ENCODE measurements at regions not wholly inside any gene's neighbourhood (a gene's known extent, or its start where the extent isn't known, plus 50 kb on each side); places are given as distances from the start of the nearest gene placed in this dataset.

DNA sequence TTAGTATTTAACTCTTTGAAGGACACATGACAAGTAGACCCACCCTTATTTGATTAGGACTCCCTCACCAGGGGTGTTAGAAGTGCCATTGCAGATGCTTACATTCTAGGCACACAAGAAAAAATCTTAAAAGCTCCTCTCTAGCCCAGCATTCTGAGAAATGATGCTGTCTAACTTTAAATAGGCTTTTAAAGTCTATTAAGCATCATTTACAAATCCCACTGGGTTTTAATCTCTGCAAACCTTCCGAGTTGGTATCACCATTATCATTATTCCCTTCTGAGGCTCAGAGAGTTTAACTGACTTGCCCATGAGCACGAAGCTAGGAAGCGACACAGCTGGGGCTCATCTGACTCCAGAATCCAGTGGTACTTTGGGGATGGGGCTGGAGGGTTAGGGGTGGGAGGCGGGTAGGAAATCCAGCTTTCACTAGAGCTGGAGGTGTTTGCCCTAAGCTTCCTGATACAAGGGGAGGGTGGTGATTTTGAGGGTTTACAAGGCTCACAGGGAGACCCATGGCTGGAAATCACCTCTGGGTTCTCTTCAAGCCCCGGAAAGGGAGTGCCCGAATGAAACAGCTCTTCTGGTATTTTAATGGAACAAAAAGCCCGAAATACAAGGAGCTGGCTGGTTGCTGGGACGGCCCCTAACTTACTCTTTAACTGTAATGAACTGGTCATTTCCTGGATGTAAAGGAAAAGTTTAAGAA lies 109.2 kb upstream of the FUT8 start:
- intact Hi-C loops (cut with DNase I), result no loop called here
- Histone ChIP-seq H3K27ac (replicated peaks in 1 of 4) (no peak overlapping the region), H3K4me1 (peaks cover 0 to 4% (median 0%) of the 10 kb centered on the region in 4 donors), H3K9me3 (no peaks in the 10 kb centered on the region), H3K36me3 (no peaks in the 10 kb centered on the region), H3K27me3 (no peaks in the 10 kb centered on the region), H3K4me3 (no peak overlapping the region)
- 53% methylated on average over 8 of the region's 8 CpGs for WGBS
- no peak for DNase-seq (ENCODE audit: extremely low spot score)
- no peak for TF ChIP-seq POLR2AphosphoS5 (IDR thresholded peaks at IDR 0.05)

DNA sequence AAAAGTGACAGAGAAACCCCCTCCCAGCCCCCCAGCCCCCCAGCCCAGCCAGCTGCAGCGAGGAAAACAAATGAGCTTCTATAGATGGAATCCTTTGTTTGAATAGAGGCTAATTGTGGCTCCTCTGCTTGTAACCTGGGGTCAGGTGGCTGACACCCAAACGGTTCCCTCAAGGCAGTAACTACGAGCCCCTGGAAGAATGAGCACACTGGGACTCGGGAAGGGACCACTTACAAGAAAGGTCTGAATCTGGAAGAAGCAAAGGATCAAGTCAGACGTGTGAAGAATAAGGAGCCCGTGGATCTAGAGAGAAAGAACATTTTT lies 108.7 kb upstream of the FUT8 start:
- Histone ChIP-seq H3K36me3 (no peaks in the 10 kb centered on the region), H3K4me1 (peaks cover 0 to 4% (median 0%) of the 10 kb centered on the region in 4 donors), H3K9me3 (no peaks in the 10 kb centered on the region), H3K27me3 (no peaks in the 10 kb centered on the region), H3K4me3 (no peak overlapping the region), H3K27ac (replicated peaks in 1 of 4) (no peak overlapping the region)
- 65% methylated on average over 6 of the region's 6 CpGs for WGBS
- intact Hi-C loops (cut with DNase I), result no loop called here
- TF ChIP-seq POLR2AphosphoS5 (IDR thresholded peaks at IDR 0.05) (no peak), POLR2A (IDR thresholded peaks at IDR 0.05; ENCODE audit: low read depth) (no peak), EP300 (IDR thresholded peaks at IDR 0.05) (no peak)
- TF ChIP-seq, protein P1, sequence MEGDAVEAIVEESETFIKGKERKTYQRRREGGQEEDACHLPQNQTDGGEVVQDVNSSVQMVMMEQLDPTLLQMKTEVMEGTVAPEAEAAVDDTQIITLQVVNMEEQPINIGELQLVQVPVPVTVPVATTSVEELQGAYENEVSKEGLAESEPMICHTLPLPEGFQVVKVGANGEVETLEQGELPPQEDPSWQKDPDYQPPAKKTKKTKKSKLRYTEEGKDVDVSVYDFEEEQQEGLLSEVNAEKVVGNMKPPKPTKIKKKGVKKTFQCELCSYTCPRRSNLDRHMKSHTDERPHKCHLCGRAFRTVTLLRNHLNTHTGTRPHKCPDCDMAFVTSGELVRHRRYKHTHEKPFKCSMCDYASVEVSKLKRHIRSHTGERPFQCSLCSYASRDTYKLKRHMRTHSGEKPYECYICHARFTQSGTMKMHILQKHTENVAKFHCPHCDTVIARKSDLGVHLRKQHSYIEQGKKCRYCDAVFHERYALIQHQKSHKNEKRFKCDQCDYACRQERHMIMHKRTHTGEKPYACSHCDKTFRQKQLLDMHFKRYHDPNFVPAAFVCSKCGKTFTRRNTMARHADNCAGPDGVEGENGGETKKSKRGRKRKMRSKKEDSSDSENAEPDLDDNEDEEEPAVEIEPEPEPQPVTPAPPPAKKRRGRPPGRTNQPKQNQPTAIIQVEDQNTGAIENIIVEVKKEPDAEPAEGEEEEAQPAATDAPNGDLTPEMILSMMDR (IDR thresholded peaks at IDR 0.05), result no peak
- no peak for DNase-seq (ENCODE audit: extremely low spot score)

DNA sequence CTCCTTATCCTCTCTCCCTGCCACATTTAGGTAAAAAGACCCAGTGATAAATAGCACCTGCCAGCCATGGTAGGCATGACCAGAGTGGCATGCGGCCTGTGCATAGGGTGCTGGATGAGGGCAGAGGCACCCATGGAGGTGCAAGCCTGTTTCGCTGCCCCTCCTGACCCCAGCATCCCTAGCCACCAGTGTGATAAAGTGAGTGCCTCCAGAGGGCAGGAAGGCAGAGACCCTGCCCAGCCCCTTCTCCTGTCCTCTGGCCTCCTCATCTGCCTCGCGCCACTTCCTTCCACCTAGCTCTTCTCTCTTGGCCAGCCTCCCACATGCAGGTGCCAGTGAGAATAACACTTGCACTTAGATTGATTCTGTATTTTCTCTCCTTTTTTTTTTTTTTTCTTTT lies 108.3 kb upstream of the FUT8 start:
- Histone ChIP-seq H3K36me3 (no peaks in the 10 kb centered on the region), H3K4me1 (peaks cover 0 to 4% (median 0%) of the 10 kb centered on the region in 4 donors), H3K27ac (replicated peaks in 1 of 4) (no peak overlapping the region), H3K9me3 (no peaks in the 10 kb centered on the region), H3K4me3 (no peak overlapping the region), H3K27me3 (no peaks in the 10 kb centered on the region)
- no peak for DNase-seq (ENCODE audit: extremely low spot score)
- TF ChIP-seq EP300 (IDR thresholded peaks at IDR 0.05) (no peak), POLR2A (IDR thresholded peaks at IDR 0.05; ENCODE audit: low read depth) (no peak), POLR2AphosphoS5 (IDR thresholded peaks at IDR 0.05) (no peak)
- TF ChIP-seq, protein P1 (IDR thresholded peaks at IDR 0.05), result no peak
- whole genome bisulfite sequencing, result 91% methylated on average over 3 of the region's 4 CpGs
- intact Hi-C loops (cut with DNase I), result no loop called here

DNA sequence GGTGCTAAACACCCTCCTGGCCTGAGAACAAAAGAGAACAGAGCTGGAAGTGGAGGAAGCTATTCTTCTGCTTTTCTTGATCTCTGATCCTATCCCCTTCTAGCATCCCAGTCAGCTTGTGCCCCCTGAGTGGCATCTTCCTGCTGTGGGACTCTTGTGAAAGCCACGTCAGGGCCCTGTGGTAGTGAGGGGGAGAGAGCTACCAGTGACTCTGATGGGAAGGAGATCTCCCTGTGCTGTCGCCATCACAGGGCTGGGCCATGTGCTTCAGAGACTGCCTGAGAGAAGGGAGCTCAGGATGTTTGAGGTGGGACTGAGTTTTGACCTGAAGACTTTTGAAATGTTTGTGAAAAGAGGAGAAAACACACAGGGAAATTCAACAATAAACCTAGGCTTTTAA lies 107.6 kb upstream of the FUT8 start:
- no peak for DNase-seq (ENCODE audit: extremely low spot score)
- 81% methylated on average over 2 of the region's 2 CpGs for WGBS
- TF ChIP-seq POLR2AphosphoS5 (IDR thresholded peaks at IDR 0.05) (no peak), EP300 (IDR thresholded peaks at IDR 0.05) (no peak), POLR2A (IDR thresholded peaks at IDR 0.05; ENCODE audit: low read depth) (no peak)
- TF ChIP-seq, protein P1 (IDR thresholded peaks at IDR 0.05), result no peak
- H3K27ac ChIP-seq (replicated peaks in 1 of 4), result no peak overlapping the region
- H3K4me1 ChIP-seq, result peaks cover 0 to 4% (median 0%) of the 10 kb centered on the region in 4 donors
- no peaks in the 10 kb centered on the region for H3K9me3 ChIP-seq
- H3K4me3 ChIP-seq, result no peak overlapping the region
- intact Hi-C loops (cut with DNase I), result no loop called here
- no peaks in the 10 kb centered on the region for H3K27me3 ChIP-seq
- H3K36me3 ChIP-seq, result no peaks in the 10 kb centered on the region

DNA sequence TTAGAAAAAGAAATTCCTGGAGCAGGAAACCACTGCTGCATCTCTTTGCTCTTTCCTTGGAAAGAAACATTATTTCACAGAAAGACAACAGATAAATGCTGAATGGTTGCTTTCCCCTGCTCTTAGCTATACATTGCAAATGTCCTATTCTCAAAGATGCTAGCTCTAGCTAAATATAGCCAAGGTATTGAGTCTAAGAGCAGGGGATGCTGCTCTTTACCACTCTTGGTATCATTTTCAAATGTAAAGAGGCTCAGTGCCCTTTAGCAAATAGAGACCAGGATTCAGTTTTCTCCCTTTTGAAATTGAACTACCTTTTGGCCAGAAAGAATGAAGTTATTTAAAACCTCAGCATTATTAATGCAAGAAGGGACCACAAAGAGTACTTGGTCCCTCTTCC lies 104.0 kb upstream of the FUT8 start:
- no peaks in the 10 kb centered on the region for H3K4me1 ChIP-seq
- intact Hi-C loops (cut with DNase I), result no loop called here
- H3K27ac ChIP-seq (replicated peaks in 1 of 4), result no peak overlapping the region
- no peak overlapping the region for H3K4me3 ChIP-seq
- TF ChIP-seq POLR2AphosphoS5 (IDR thresholded peaks at IDR 0.05) (no peak), POLR2A (IDR thresholded peaks at IDR 0.05; ENCODE audit: low read depth) (no peak), EP300 (IDR thresholded peaks at IDR 0.05) (no peak)
- TF ChIP-seq, protein P1 (IDR thresholded peaks at IDR 0.05), result no peak
- no peak for DNase-seq (ENCODE audit: extremely low spot score)
- H3K9me3 ChIP-seq, result no peaks in the 10 kb centered on the region
- no peaks in the 10 kb centered on the region for H3K27me3 ChIP-seq
- H3K36me3 ChIP-seq, result no peaks in the 10 kb centered on the region

All from esophagus muscularis mucosa (tissue), 4 donors.